HG03558 (cell line): ENCODE measurements at regions not wholly inside any gene's neighbourhood (a gene's known extent, or its start where the extent isn't known, plus 50 kb on each side); places are given as distances from the start of the nearest gene placed in this dataset.
"Not testable (repeated sequence)": the region's sequence is repeated elsewhere in the genome, so short reads cannot be mapped to it uniquely, and the experiment has no call there.

Experiments
- ATAC-seq: cut with Tn5 transposase; IDR thresholded peaks from one replicate; pipeline ENCODE4 v1.9.1; 2021; ENCODE audit warnings: moderate number of reproducible peaks; ENCODE audit not compliant: unreplicated experiment; ENCODE audit errors: extremely low read depth

GRCh38 chr16:80103463-80103862, 437.3 kb upstream of the DYNLRB2 start:
- ATAC-seq: no peak

- ATAC-seq: no peak
Measured at GRCh38 chr16:80100846-80101451, 439.8 kb upstream of the DYNLRB2 start.

GRCh38 chr16:80100186-80100585, 440.6 kb upstream of the DYNLRB2 start:
- ATAC-seq: no peak

- ATAC-seq: no peak
Measured at GRCh38 chr16:80097098-80097497, 443.7 kb upstream of the DYNLRB2 start.

- no peak for ATAC-seq
Measured at GRCh38 chr16:80092681-80093080, 448.1 kb upstream of the DYNLRB2 start.

GRCh38 chr16:80091453-80091852, 449.3 kb upstream of the DYNLRB2 start:
- ATAC-seq: not testable (repeated sequence)

- ATAC-seq: no peak
Measured at GRCh38 chr16:80085606-80086005, 455.2 kb upstream of the DYNLRB2 start.

- ATAC-seq: no peak
Measured at GRCh38 chr16:80084614-80085013, 456.2 kb upstream of the DYNLRB2 start.

GRCh38 chr16:80084163-80084562, 456.6 kb upstream of the DYNLRB2 start:
- no peak for ATAC-seq

- no peak for ATAC-seq
Measured at GRCh38 chr16:80082906-80083305, 457.9 kb upstream of the DYNLRB2 start.

- no peak for ATAC-seq
Measured at GRCh38 chr16:80081846-80082245, 458.9 kb upstream of the DYNLRB2 start.

- no peak for ATAC-seq
Measured at GRCh38 chr16:80080287-80080851, 460.4 kb upstream of the DYNLRB2 start.

GRCh38 chr16:80079072-80079471, 461.7 kb upstream of the DYNLRB2 start:
- ATAC-seq: no peak

GRCh38 chr16:80077696-80078095, 463.1 kb upstream of the DYNLRB2 start:
- ATAC-seq: no peak

- ATAC-seq: no peak
Measured at GRCh38 chr16:80074329-80074728, 466.5 kb upstream of the DYNLRB2 start.

- no peak for ATAC-seq
Measured at GRCh38 chr16:80071964-80072456, 468.8 kb upstream of the DYNLRB2 start.

GRCh38 chr16:80066805-80067580, 466.5 kb upstream of the MAF start:
- no peak for ATAC-seq

- ATAC-seq: no peak
Measured at GRCh38 chr16:80065541-80065940, 465.0 kb upstream of the MAF start.

GRCh38 chr16:80063713-80064069, 463.2 kb upstream of the MAF start:
- ATAC-seq: no peak

- no peak for ATAC-seq
Measured at GRCh38 chr16:80063031-80063712, 462.6 kb upstream of the MAF start.
